ENCODE measurements at regions not wholly inside any gene's neighbourhood (a gene's known extent, or its start where the extent isn't known, plus 50 kb on each side); places are given as distances from the start of the nearest gene placed in this dataset.

DNA sequence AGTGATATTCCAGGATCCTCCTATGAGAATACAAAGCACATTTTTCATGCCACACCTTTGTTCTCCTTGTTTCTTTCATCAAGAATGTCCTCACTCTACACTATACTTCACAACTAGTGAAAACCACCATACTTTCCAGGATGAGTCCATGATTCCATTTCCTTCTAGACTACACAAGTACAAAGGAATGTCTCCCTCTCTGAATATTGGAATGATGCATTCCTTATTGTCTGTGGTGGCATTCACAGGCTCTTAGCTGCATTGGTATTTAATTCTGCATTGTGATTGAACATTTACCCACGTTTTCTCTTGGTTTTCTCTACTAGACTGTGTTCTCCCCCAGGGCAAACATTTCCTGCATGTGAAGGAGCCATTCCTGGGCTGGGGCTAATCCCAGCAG lies 217.5 kb downstream of the RAP2B start:
- TF ChIP-seq ZNF629 (tag by site-specific recombination; IDR thresholded peaks at IDR 0.05) (no peak), ZNF624 (tag by site-specific recombination; IDR thresholded peaks at IDR 0.05) (no peak)

Measured in HEK293 (cell line).